ENCODE measurements at regions not wholly inside any gene's neighbourhood (a gene's known extent, or its start where the extent isn't known, plus 50 kb on each side); places are given as distances from the start of the nearest gene placed in this dataset.

DNA sequence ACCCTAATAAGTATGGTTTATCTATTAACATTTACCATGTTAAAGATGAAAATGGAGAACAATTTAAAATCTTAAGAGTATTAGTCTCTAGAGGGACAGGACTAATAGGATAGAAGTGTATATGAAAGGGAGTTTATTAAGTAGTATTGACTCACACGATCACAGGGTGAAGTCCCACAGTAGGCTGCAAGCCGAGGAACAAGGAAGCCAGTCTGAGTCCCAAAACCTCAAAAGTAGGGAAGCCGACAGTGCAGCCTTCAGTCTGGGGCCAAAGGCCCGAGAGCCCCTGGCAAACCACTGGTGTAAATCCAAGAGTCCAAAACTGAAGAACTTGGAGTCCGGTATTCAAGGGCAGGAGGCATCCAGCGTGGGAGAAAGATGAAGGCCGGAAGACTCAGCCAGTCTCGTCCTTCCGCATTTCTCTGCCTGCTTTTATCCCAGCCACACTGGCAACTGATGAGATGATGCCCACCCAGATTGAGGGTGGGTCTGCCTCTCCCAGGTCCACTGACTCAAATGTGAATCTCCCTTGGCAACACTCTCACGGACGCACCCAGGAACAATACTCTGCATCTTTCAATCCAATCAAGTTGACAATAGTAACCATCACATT, 140.8 kb upstream of the FAM20C start (continued):
- no peak for TF ChIP-seq CREB5 (CRISPR knock-in tag; IDR thresholded peaks at IDR 0.05; ENCODE audit: low read depth)
- no peak for TF ChIP-seq ZNF70 (CRISPR knock-in tag; IDR thresholded peaks at IDR 0.05)
- TF ChIP-seq CSDC2 (CRISPR knock-in tag; IDR thresholded peaks at IDR 0.05) = no peak
- no peak for TF ChIP-seq ZFP30 (CRISPR knock-in tag; IDR thresholded peaks at IDR 0.05)
- no peak for TF ChIP-seq GLIS3 (CRISPR knock-in tag; IDR thresholded peaks at IDR 0.05)

DNA sequence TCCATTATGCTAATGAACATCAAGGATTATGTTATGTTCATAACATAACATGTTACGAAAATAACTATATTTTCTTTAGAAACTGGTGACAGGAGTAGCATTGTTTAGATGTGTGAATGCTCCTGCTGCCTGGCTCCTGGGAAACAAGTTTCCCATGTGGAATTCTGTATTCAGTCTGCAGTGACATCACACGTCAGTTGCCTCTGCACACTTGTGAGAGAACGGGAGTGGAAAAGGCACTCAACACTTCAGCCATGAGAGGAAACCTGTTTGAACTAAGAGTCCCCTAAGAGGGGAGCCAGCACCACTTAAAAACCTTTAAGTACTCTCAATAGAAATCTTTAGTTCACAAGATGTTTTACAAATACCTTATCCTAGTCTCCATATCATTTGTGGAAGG, 140.3 kb upstream of the FAM20C start:
- no peak for ATAC-seq
- TF ChIP-seq CREB5 (CRISPR knock-in tag; IDR thresholded peaks at IDR 0.05; ENCODE audit: low read depth) (no peak), ZNF8 (CRISPR knock-in tag; IDR thresholded peaks at IDR 0.05) (no peak), OSR1 (CRISPR knock-in tag; IDR thresholded peaks at IDR 0.05) (no peak), SNAI2 (CRISPR knock-in tag; IDR thresholded peaks at IDR 0.05) (no peak)

- TF ChIP-seq SNAI2 (CRISPR knock-in tag; IDR thresholded peaks at IDR 0.05) (no peak), TOX (CRISPR knock-in tag; IDR thresholded peaks at IDR 0.05; ENCODE audit: borderline replicate concordance) (no peak), OSR1 (CRISPR knock-in tag; IDR thresholded peaks at IDR 0.05) (no peak), POU6F1 (CRISPR knock-in tag; IDR thresholded peaks at IDR 0.05; ENCODE audit: borderline replicate concordance, low read depth) (no peak), ZFP30 (CRISPR knock-in tag; IDR thresholded peaks at IDR 0.05) (no peak), ZNF565 (CRISPR knock-in tag; conservative IDR thresholded peaks at IDR 0.05; ENCODE audit: low read depth) (no peak), CREB5 (CRISPR knock-in tag; IDR thresholded peaks at IDR 0.05; ENCODE audit: low read depth) (no peak), CSDC2 (CRISPR knock-in tag; IDR thresholded peaks at IDR 0.05) (no peak), BACH2 (CRISPR knock-in tag; IDR thresholded peaks at IDR 0.05; ENCODE audit: borderline replicate concordance) (no peak), ZFP3 (CRISPR knock-in tag; IDR thresholded peaks at IDR 0.05) (no peak), TCF4 (CRISPR knock-in tag; IDR thresholded peaks at IDR 0.05; ENCODE audit: borderline replicate concordance) (no peak), ISL1 (CRISPR knock-in tag; IDR thresholded peaks at IDR 0.05) (no peak), PPARA (CRISPR knock-in tag; IDR thresholded peaks at IDR 0.05; ENCODE audit: borderline replicate concordance) (no peak), CSRNP3 (CRISPR knock-in tag; IDR thresholded peaks at IDR 0.05) (no peak), ZNF70 (CRISPR knock-in tag; IDR thresholded peaks at IDR 0.05) (no peak), ZNF8 (CRISPR knock-in tag; IDR thresholded peaks at IDR 0.05) (no peak), ESRRG (CRISPR knock-in tag; IDR thresholded peaks at IDR 0.05) (no peak), RARB (CRISPR knock-in tag; IDR thresholded peaks at IDR 0.05) (no peak)
- TF ChIP-seq, protein P1, sequence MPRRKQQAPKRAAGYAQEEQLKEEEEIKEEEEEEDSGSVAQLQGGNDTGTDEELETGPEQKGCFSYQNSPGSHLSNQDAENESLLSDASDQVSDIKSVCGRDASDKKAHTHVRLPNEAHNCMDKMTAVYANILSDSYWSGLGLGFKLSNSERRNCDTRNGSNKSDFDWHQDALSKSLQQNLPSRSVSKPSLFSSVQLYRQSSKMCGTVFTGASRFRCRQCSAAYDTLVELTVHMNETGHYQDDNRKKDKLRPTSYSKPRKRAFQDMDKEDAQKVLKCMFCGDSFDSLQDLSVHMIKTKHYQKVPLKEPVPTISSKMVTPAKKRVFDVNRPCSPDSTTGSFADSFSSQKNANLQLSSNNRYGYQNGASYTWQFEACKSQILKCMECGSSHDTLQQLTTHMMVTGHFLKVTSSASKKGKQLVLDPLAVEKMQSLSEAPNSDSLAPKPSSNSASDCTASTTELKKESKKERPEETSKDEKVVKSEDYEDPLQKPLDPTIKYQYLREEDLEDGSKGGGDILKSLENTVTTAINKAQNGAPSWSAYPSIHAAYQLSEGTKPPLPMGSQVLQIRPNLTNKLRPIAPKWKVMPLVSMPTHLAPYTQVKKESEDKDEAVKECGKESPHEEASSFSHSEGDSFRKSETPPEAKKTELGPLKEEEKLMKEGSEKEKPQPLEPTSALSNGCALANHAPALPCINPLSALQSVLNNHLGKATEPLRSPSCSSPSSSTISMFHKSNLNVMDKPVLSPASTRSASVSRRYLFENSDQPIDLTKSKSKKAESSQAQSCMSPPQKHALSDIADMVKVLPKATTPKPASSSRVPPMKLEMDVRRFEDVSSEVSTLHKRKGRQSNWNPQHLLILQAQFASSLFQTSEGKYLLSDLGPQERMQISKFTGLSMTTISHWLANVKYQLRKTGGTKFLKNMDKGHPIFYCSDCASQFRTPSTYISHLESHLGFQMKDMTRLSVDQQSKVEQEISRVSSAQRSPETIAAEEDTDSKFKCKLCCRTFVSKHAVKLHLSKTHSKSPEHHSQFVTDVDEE (CRISPR knock-in tag; IDR thresholded peaks at IDR 0.05) = no peak
- TF ChIP-seq, protein P2, sequence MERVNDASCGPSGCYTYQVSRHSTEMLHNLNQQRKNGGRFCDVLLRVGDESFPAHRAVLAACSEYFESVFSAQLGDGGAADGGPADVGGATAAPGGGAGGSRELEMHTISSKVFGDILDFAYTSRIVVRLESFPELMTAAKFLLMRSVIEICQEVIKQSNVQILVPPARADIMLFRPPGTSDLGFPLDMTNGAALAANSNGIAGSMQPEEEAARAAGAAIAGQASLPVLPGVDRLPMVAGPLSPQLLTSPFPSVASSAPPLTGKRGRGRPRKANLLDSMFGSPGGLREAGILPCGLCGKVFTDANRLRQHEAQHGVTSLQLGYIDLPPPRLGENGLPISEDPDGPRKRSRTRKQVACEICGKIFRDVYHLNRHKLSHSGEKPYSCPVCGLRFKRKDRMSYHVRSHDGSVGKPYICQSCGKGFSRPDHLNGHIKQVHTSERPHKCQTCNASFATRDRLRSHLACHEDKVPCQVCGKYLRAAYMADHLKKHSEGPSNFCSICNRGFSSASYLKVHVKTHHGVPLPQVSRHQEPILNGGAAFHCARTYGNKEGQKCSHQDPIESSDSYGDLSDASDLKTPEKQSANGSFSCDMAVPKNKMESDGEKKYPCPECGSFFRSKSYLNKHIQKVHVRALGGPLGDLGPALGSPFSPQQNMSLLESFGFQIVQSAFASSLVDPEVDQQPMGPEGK (CRISPR knock-in tag; IDR thresholded peaks at IDR 0.05; ENCODE audit: borderline replicate concordance) = no peak
- no peak for ATAC-seq
Observed at GRCh38 chr7:53531-53930, 138.8 kb upstream of the FAM20C start.
